SK-N-SH (cell line): ENCODE measurements at regions not wholly inside any gene's neighbourhood (a gene's known extent, or its start where the extent isn't known, plus 50 kb on each side); places are given as distances from the start of the nearest gene placed in this dataset.

Experiments used
- CTCF ChIA-PET: fragments of 300-600, 350-600 bp; formaldehyde crosslinking; extraction: SDS; loops from one replicate; lab custom pipeline; 2021; lab: Yijun Ruan, JAX
- POLR2A ChIA-PET: fragments of 350-600 bp; sonication (Branson Sonifier 250); formaldehyde crosslinking; extraction: SDS; loops from one replicate; lab custom pipeline; 2020; ENCODE audit warnings: antibody characterized with exemption, inconsistent platforms; lab: Yijun Ruan, JAX
- DNase-seq: peaks from one replicate; pipeline ENCODE4 v3.0.0; 2012
- H2AFZ ChIP-seq: fragments of 200-600 bp; sonication (generic); 2 replicates; pipeline ENCODE4 v1.8.1; 2016; ENCODE audit warnings: antibody characterized with exemption, mild to moderate bottlenecking, low read depth
- H3F3A ChIP-seq: fragments of 200-600 bp; sonication (generic); replicated peaks from 2 replicates; pipeline ENCODE3; 2016; ENCODE audit warnings: antibody characterized with exemption, mild to moderate bottlenecking; ENCODE audit not compliant: insufficient read depth
- H3K27ac ChIP-seq, 2 experiments: fragments of 200-500 bp in 1 of 2; fragments of 200-600 bp in 1 of 2; sonication (Bioruptor generic) in 1 of 2; sonication (generic), shearing (Covaris generic) in 1 of 2; 2 replicates each; pipeline versions ENCODE4 v1.5.1 to v1.6.1; 2014 to 2016; ENCODE audit warnings: low read depth in 2 of 2, inconsistent platforms in 1 of 2, low read length in 1 of 2, mild to moderate bottlenecking in 1 of 2, mixed read lengths in 1 of 2
- H3K27me3 ChIP-seq: fragments of 200-600 bp; sonication (generic), shearing (Covaris generic); 2 replicates; pipeline ENCODE4 v1.6.1; 2016; ENCODE audit warnings: mixed run types; ENCODE audit not compliant: insufficient read depth
- H3K36me3 ChIP-seq, 2 experiments: fragments of 200-500 bp in 1 of 2; fragments of 200-600 bp in 1 of 2; sonication (Bioruptor generic) in 1 of 2; sonication (generic) in 1 of 2; replicated peaks in 1 of 2; 2 replicates each; pipeline versions ENCODE3 to v1.5.1; 2014 to 2016; ENCODE audit warnings: low read length in 1 of 2, mild to moderate bottlenecking in 1 of 2; ENCODE audit not compliant: insufficient read depth in 2 of 2, control insufficient read depth in 1 of 2
- H3K4me1 ChIP-seq, 2 experiments: fragments of 200-500 bp in 1 of 2; fragments of 200-600 bp in 1 of 2; sonication (Bioruptor generic) in 1 of 2; sonication (generic), shearing (Covaris generic) in 1 of 2; 2 replicates each; pipeline versions ENCODE4 v1.5.1 to v1.6.1; 2014 to 2016; ENCODE audit warnings: low read depth in 1 of 2, low read length in 1 of 2, mixed run types in 1 of 2; ENCODE audit not compliant: insufficient read depth in 2 of 2, control insufficient read depth in 1 of 2
- H3K4me2 ChIP-seq: fragments of 200-600 bp; sonication (generic), shearing (Covaris generic); 2 replicates; pipeline ENCODE4 v1.6.1; 2017; ENCODE audit warnings: mixed run types
- H3K4me3 ChIP-seq, 2 experiments: fragments of 200-500 bp in 1 of 2; fragments of 200-600 bp in 1 of 2; sonication (Bioruptor generic) in 1 of 2; sonication (generic), shearing (Covaris generic) in 1 of 2; 2 replicates each; pipeline versions ENCODE4 v1.5.1 to v1.8.1; 2014 to 2016; ENCODE audit warnings: low read depth in 2 of 2, inconsistent platforms in 1 of 2, low read length in 1 of 2, mild to moderate bottlenecking in 1 of 2, mixed read lengths in 1 of 2, moderate library complexity in 1 of 2
- H3K79me2 ChIP-seq: fragments of 200-600 bp; sonication (generic); 2 replicates; pipeline ENCODE4 v1.8.1; 2017; ENCODE audit warnings: mild to moderate bottlenecking; ENCODE audit not compliant: insufficient read depth
- H3K9ac ChIP-seq: fragments of 200-600 bp; sonication (generic); 2 replicates; pipeline ENCODE4 v1.6.1; 2017; ENCODE audit warnings: mixed run types
- H3K9me2 ChIP-seq: fragments of 200-600 bp; sonication (generic); 2 replicates; pipeline ENCODE4 v1.6.1; 2017; ENCODE audit warnings: mixed run types
- H3K9me3 ChIP-seq: fragments of 200-600 bp; sonication (generic); 2 replicates; pipeline ENCODE4 v1.6.1; 2017; ENCODE audit warnings: mixed run types, mild to moderate bottlenecking, moderate library complexity
- H4K20me1 ChIP-seq: fragments of 200-600 bp; sonication (generic); 2 replicates; pipeline ENCODE4 v1.6.1; 2017; ENCODE audit warnings: mild to moderate bottlenecking, mixed run types; ENCODE audit not compliant: insufficient read depth
- ELF1 ChIP-seq: IDR thresholded peaks from 2 replicates; pipeline ENCODE4 v1.4.0; 2012
- EP300 ChIP-seq, 2 experiments: IDR thresholded peaks; 2 replicates each; pipeline versions ENCODE4 v1.4.0 to v1.6.1; 2012; ENCODE audit warnings: borderline replicate concordance in 1 of 2, low read depth in 1 of 2, low read length in 1 of 2
- EZH2phosphoT487 ChIP-seq: fragments of 200-600 bp; sonication (generic); IDR thresholded peaks from 2 replicates; pipeline ENCODE4 v1.6.1; 2017; ENCODE audit warnings: low read depth, mixed run types, mild to moderate bottlenecking, antibody characterized with exemption, moderate library complexity, borderline replicate concordance
- FOXJ3 ChIP-seq: sonication (generic); formaldehyde crosslinking; IDR thresholded peaks from 2 replicates; pipeline ENCODE4 v1.5.1; 2020; ENCODE audit warnings: mild to moderate bottlenecking, missing genetic modification reagents
- GABPA ChIP-seq: IDR thresholded peaks from 2 replicates; pipeline ENCODE4 v1.4.0; 2012; ENCODE audit warnings: low read depth, mild to moderate bottlenecking
- MEF2A ChIP-seq: IDR thresholded peaks from 2 replicates; pipeline ENCODE4 v1.4.0; 2012; ENCODE audit warnings: low read depth, borderline replicate concordance
- NFIC ChIP-seq: IDR thresholded peaks from 2 replicates; pipeline ENCODE4 v1.4.0; 2012; ENCODE audit warnings: borderline replicate concordance
- NRF1 ChIP-seq: IDR thresholded peaks from 2 replicates; pipeline ENCODE4 v1.6.1; 2012; ENCODE audit warnings: low read depth, mild to moderate bottlenecking, low read length
- POLR2AphosphoS5 ChIP-seq: IDR thresholded peaks from 2 replicates; pipeline ENCODE4 v1.6.1; 2012; ENCODE audit warnings: low read depth, low read length
- RAD21 ChIP-seq: IDR thresholded peaks from 2 replicates; pipeline ENCODE4 v1.6.1; 2012; ENCODE audit warnings: mild to moderate bottlenecking, low read length
- RCOR1 ChIP-seq: fragments of 150-350 bp; IDR thresholded peaks from 2 replicates; pipeline ENCODE4 v1.6.1; 2017; ENCODE audit warnings: antibody characterized with exemption, low read length
- RFX5 ChIP-seq: IDR thresholded peaks from 2 replicates; pipeline ENCODE4 v1.6.1; 2012; ENCODE audit warnings: mild to moderate bottlenecking, improper control_type of control experiment, low read length
- TAF1 ChIP-seq: IDR thresholded peaks from 2 replicates; pipeline ENCODE4 v1.6.1; 2012; ENCODE audit warnings: low read depth, mild to moderate bottlenecking, low read length, moderate library complexity, borderline replicate concordance
- WGBS: methylation state at CpG from one replicate; pipeline ENCODE4 v1.1.6; 2017; ENCODE audit warnings: low lambda C conversion rate; 5-methylcytosine and 5-hydroxymethylcytosine counted together
- TF ChIP-seq, protein P1 (sequence below): IDR thresholded peaks from 2 replicates; pipeline ENCODE4 v1.4.0; 2012; ENCODE audit warnings: low read depth, borderline replicate concordance
- TF ChIP-seq, protein P2 (sequence below): fragments of 200-600 bp; sonication (generic); IDR thresholded peaks from 2 replicates; pipeline ENCODE4 v1.6.1; 2017; ENCODE audit warnings: antibody characterized with exemption, mild to moderate bottlenecking, moderate library complexity
- TF ChIP-seq, protein P3 (sequence below): IDR thresholded peaks from 2 replicates; pipeline ENCODE4 v1.4.0; 2012; ENCODE audit warnings: low read depth
- TF ChIP-seq, protein P4 (sequence below): IDR thresholded peaks from 2 replicates; pipeline ENCODE4 v1.4.0; 2012; ENCODE audit warnings: low read depth, borderline replicate concordance

DNA sequence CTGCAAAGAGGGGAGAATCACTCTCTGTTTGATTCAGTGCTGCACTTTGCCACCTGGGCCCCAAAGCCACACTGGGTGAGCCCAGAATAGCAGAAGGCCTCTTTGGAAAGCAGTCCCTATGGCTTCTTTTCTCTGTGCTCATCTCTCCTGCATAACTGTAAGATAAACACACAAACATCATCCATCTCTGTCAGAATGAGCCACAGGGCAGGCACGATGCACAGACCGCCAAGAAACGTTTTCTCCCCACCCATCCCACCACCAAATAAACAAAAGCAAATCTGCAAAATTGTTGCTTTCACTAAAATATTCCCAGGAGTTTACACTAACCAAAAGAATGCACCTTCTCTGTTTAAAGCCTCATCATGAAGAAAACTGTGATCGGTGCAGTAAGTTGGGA, 196.4 kb upstream of the POU2AF2 start (continued):
- TF ChIP-seq, protein P1, sequence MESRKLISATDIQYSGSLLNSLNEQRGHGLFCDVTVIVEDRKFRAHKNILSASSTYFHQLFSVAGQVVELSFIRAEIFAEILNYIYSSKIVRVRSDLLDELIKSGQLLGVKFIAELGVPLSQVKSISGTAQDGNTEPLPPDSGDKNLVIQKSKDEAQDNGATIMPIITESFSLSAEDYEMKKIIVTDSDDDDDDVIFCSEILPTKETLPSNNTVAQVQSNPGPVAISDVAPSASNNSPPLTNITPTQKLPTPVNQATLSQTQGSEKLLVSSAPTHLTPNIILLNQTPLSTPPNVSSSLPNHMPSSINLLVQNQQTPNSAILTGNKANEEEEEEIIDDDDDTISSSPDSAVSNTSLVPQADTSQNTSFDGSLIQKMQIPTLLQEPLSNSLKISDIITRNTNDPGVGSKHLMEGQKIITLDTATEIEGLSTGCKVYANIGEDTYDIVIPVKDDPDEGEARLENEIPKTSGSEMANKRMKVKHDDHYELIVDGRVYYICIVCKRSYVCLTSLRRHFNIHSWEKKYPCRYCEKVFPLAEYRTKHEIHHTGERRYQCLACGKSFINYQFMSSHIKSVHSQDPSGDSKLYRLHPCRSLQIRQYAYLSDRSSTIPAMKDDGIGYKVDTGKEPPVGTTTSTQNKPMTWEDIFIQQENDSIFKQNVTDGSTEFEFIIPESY, result no peak
- TF ChIP-seq ELF1, result no peak
- TF ChIP-seq FOXJ3 (CRISPR knock-in tag), result no peak

DNA sequence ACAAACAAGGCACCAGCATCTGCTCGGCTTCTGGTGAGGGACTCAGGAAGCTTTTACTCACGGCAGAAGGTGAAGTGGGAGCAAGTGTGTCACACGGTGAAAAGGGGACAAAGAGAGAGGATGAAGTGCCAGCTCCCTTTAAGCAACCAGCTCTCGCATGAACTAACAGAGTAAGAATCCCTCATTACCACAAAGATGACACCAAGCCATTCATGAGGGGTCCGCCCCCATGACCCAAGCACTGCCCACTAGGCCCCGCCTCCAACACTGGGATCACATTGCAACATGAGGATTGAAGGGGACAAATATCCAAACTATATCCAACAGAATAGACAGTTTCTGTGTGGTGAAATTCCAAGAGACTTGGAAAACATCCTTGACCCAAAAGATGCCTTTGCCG, 198.2 kb upstream of the POU2AF2 start:
- ChIA-PET CTCF (interaction anchor here (1.9 kb wide), 1 partner anchor 183 kb away, joined by 5 read pairs; no protein-coding TSS in a partner anchor), POLR2A (no interaction called here)
- H3K9ac ChIP-seq, result no peak overlapping the region
- WGBS, result 87% methylated on average over 7 of the region's 7 CpGs
- TF ChIP-seq RFX5 (no peak), EZH2phosphoT487 (no peak), RAD21 (no peak), NFIC (no peak), POLR2AphosphoS5 (no peak)
- TF ChIP-seq, protein P2, sequence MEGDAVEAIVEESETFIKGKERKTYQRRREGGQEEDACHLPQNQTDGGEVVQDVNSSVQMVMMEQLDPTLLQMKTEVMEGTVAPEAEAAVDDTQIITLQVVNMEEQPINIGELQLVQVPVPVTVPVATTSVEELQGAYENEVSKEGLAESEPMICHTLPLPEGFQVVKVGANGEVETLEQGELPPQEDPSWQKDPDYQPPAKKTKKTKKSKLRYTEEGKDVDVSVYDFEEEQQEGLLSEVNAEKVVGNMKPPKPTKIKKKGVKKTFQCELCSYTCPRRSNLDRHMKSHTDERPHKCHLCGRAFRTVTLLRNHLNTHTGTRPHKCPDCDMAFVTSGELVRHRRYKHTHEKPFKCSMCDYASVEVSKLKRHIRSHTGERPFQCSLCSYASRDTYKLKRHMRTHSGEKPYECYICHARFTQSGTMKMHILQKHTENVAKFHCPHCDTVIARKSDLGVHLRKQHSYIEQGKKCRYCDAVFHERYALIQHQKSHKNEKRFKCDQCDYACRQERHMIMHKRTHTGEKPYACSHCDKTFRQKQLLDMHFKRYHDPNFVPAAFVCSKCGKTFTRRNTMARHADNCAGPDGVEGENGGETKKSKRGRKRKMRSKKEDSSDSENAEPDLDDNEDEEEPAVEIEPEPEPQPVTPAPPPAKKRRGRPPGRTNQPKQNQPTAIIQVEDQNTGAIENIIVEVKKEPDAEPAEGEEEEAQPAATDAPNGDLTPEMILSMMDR, result no peak
- no peak overlapping the region for H2AFZ ChIP-seq
- no peak overlapping the region for H3K4me3 ChIP-seq
- peaks cover 0 to 17% of the 10 kb centered on the region in 2 experiments; a peak in 2 of 4 replicates for H3K4me1 ChIP-seq
- H3K9me2 ChIP-seq, result no peaks in the 10 kb centered on the region
- H3K9me3 ChIP-seq, result no peaks in the 10 kb centered on the region
- no peaks in the 10 kb centered on the region for H3K36me3 ChIP-seq
- H3K79me2 ChIP-seq, result no peaks in the 10 kb centered on the region
- no peaks in the 10 kb centered on the region for H4K20me1 ChIP-seq
- H3F3A ChIP-seq, result no peaks in the 10 kb centered on the region
- no peak overlapping the region for H3K27ac ChIP-seq
- H3K4me2 ChIP-seq, result no peak overlapping the region
- DNase-seq, result no peak
- no peaks in the 10 kb centered on the region for H3K27me3 ChIP-seq

DNA sequence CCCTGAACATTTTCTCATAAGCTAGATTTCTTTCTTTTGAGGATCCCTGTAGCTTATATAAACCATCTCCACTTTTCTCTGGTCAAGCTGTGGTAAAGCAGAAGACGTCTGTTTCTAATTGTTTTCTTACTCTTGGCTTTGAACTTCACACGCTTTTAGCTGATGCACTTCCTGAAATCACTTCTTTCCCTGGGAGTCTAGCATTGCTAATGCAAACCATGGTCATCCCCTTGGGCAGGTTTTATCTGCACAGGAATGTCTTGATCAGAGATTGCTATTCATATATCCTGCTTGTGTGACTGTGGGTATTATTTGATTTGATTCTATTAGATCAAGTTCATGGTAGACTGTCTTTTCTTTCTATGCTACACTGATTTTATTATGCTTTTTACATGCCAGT, 199.2 kb upstream of the POU2AF2 start:
- Histone ChIP-seq H3F3A (no peaks in the 10 kb centered on the region), H3K4me1 (peaks cover 0 to 17% of the 10 kb centered on the region in 2 experiments; a peak in 2 of 4 replicates), H3K4me2 (no peak overlapping the region), H2AFZ (no peak overlapping the region), H3K9ac (no peak overlapping the region), H3K9me3 (no peaks in the 10 kb centered on the region), H3K36me3 (no peaks in the 10 kb centered on the region), H3K4me3 (no peak overlapping the region), H3K79me2 (no peaks in the 10 kb centered on the region), H4K20me1 (no peaks in the 10 kb centered on the region), H3K9me2 (no peaks in the 10 kb centered on the region), H3K27me3 (no peaks in the 10 kb centered on the region), H3K27ac (no peak overlapping the region)
- WGBS, result 25% methylated on average over 2 of the region's 2 CpGs
- TF ChIP-seq MEF2A (no peak), GABPA (no peak), TAF1 (no peak), EP300 (IDR thresholded peaks at IDR 0.05; ENCODE audit: borderline replicate concordance in 1 of 2, low read depth in 1 of 2, low read length in 1 of 2) (peak in 1 of 2 experiments; percentile 47; a peak in 1 of 4 replicates), RCOR1 (peak; percentile 91), NRF1 (no peak)
- TF ChIP-seq, protein P3, sequence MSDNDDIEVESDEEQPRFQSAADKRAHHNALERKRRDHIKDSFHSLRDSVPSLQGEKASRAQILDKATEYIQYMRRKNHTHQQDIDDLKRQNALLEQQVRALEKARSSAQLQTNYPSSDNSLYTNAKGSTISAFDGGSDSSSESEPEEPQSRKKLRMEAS, result no peak
- TF ChIP-seq, protein P4, sequence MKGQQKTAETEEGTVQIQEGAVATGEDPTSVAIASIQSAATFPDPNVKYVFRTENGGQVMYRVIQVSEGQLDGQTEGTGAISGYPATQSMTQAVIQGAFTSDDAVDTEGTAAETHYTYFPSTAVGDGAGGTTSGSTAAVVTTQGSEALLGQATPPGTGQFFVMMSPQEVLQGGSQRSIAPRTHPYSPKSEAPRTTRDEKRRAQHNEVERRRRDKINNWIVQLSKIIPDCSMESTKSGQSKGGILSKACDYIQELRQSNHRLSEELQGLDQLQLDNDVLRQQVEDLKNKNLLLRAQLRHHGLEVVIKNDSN, result no peak
- peak; percentile 29 for DNase-seq
- CTCF ChIA-PET, result interaction anchor here (0.9 to 1.9 kb wide), 2 partner anchors 13 to 184 kb away, joined by 3 to 5 read pairs; no protein-coding TSS in a partner anchor
- POLR2A ChIA-PET, result no interaction called here
